ENCODE measurements at regions not wholly inside any gene's neighbourhood (a gene's known extent, or its start where the extent isn't known, plus 50 kb on each side); places are given as distances from the start of the nearest gene placed in this dataset.

- TF ChIP-seq NFXL1 (IDR thresholded peaks at IDR 0.05; ENCODE audit: borderline replicate concordance) = no peak
- no peak for TF ChIP-seq SMC3 (IDR thresholded peaks at IDR 0.05; ENCODE audit: borderline replicate concordance, low read length)
- no peak for TF ChIP-seq RBBP5 (conservative IDR thresholded peaks at IDR 0.05)
Measured at GRCh38 chr5:41610386-41610785, 100.0 kb upstream of the PLCXD3 start (continued).

GRCh38 chr5:41600731-41601130, 90.3 kb upstream of the PLCXD3 start:
- 0% methylated on average over 2 of the region's 2 CpGs for WGBS (ENCODE audit: insufficient coverage, insufficient replicate concordance, low lambda C conversion rate, missing lambda C conversion rate)
- H3K4me1 ChIP-seq (ENCODE audit: control insufficient read depth, insufficient read depth, low read length) = no peaks in the 10 kb centered on the region
- POLR2A ChIA-PET = no interaction called here
- no peaks in the 10 kb centered on the region for H3K79me2 ChIP-seq (ENCODE audit: control insufficient read depth, insufficient read depth, low read length)
- FAIRE-seq (no peak), DNase-seq (ENCODE audit: low read depth, low spot score) (no peak), ATAC-seq (no peak)
- no peak overlapping the region for H2AFZ ChIP-seq (ENCODE audit: control insufficient read depth, low read depth, low read length)
- TF ChIP-seq HDAC6 (IDR thresholded peaks at IDR 0.05; ENCODE audit: unreplicated experiment) = no peak
- no peak for TF ChIP-seq SMARCA5 (IDR thresholded peaks at IDR 0.05)
- no peak overlapping the region for H3K4me3 ChIP-seq
- intact Hi-C loops (cut with micrococcal nuclease; ENCODE audit: unreplicated experiment) = no loop called here
- RAD21 ChIA-PET (ENCODE audit: unreplicated experiment) = no interaction called here
- BruUV-seq (replicated peaks) = no TSS peak
- H3K4me2 ChIP-seq (ENCODE audit: control insufficient read depth, insufficient read depth) = no peak overlapping the region
- no peaks in the 10 kb centered on the region for H3K27me3 ChIP-seq (replicated peaks in 1 of 2; ENCODE audit: control insufficient read depth in 2 of 2, insufficient read depth in 2 of 2, low read length in 1 of 2)
- H3K9ac ChIP-seq (ENCODE audit: control insufficient read depth, insufficient read depth, low read length) = no peak overlapping the region
- H3K9me3 ChIP-seq (replicated peaks; ENCODE audit: control insufficient read depth, insufficient read depth, low read length) = no peaks in the 10 kb centered on the region
- SMC1A ChIA-PET (ENCODE audit: uncharacterized antibody, unreplicated experiment) = interaction anchor here (0.9 to 1.6 kb wide), 2 partner anchors 10 to 23 kb away, joined by 3 to 4 read pairs; no protein-coding TSS in a partner anchor
- H3K36me3 ChIP-seq (ENCODE audit: control insufficient read depth in 2 of 2, insufficient read depth in 2 of 2, low read length in 1 of 2) = no peaks in the 10 kb centered on the region
- CTCF ChIA-PET = no interaction called here
- in situ Hi-C loops (cut with MboI) = no loop called here
- no peaks in the 10 kb centered on the region for H4K20me1 ChIP-seq (ENCODE audit: control insufficient read depth, insufficient read depth)
- H3K27ac ChIP-seq (ENCODE audit: control insufficient read depth, insufficient read depth) = no peak overlapping the region

GRCh38 chr5:41598011-41598410, 87.6 kb upstream of the PLCXD3 start:
- ChIA-PET CTCF (no interaction called here), RAD21 (ENCODE audit: unreplicated experiment) (no interaction called here), SMC1A (ENCODE audit: uncharacterized antibody, unreplicated experiment) (interaction anchor here (0.7 kb wide), 1 partner anchor 11 kb away, joined by 3 read pairs; no protein-coding TSS in a partner anchor), POLR2A (no interaction called here)
- H3K4me3 ChIP-seq = no peak overlapping the region
- H3K4me1 ChIP-seq (ENCODE audit: control insufficient read depth, insufficient read depth, low read length) = no peaks in the 10 kb centered on the region
- H3K27me3 ChIP-seq (replicated peaks in 1 of 2; ENCODE audit: control insufficient read depth in 2 of 2, insufficient read depth in 2 of 2, low read length in 1 of 2) = no peaks in the 10 kb centered on the region
- H3K79me2 ChIP-seq (ENCODE audit: control insufficient read depth, insufficient read depth, low read length) = no peaks in the 10 kb centered on the region
- no peaks in the 10 kb centered on the region for H3K9me3 ChIP-seq (replicated peaks; ENCODE audit: control insufficient read depth, insufficient read depth, low read length)
- H3K4me2 ChIP-seq (ENCODE audit: control insufficient read depth, insufficient read depth) = no peak overlapping the region
- no peak overlapping the region for H3K9ac ChIP-seq (ENCODE audit: control insufficient read depth, insufficient read depth, low read length)
- H3K27ac ChIP-seq (ENCODE audit: control insufficient read depth, insufficient read depth) = no peak overlapping the region
- DNase-seq (ENCODE audit: low read depth, low spot score) = no peak
- in situ Hi-C loops (cut with MboI) = no loop called here
- intact Hi-C loops (cut with micrococcal nuclease; ENCODE audit: unreplicated experiment) = no loop called here
- H2AFZ ChIP-seq (ENCODE audit: control insufficient read depth, low read depth, low read length) = no peak overlapping the region
- FAIRE-seq = no peak
- BruUV-seq (replicated peaks) = no TSS peak
- no peaks in the 10 kb centered on the region for H3K36me3 ChIP-seq (ENCODE audit: control insufficient read depth in 2 of 2, insufficient read depth in 2 of 2, low read length in 1 of 2)
- ATAC-seq = no peak
- no peaks in the 10 kb centered on the region for H4K20me1 ChIP-seq (ENCODE audit: control insufficient read depth, insufficient read depth)
- TF ChIP-seq STAT3 (IDR thresholded peaks at IDR 0.05; ENCODE audit: low read depth, low read length) = no peak
- no peak for TF ChIP-seq STAT1 (conservative IDR thresholded peaks at IDR 0.05)
- no peak for TF ChIP-seq ZNF24 (IDR thresholded peaks at IDR 0.05)
- TF ChIP-seq E4F1 (IDR thresholded peaks at IDR 0.05; ENCODE audit: borderline replicate concordance, partially characterized antibody) = no peak
- no peak for TF ChIP-seq ZNF592 (IDR thresholded peaks at IDR 0.05)
- TF ChIP-seq POU2F2 (IDR thresholded peaks at IDR 0.05; ENCODE audit: borderline replicate concordance, low read depth, low read length) = no peak
